ENCODE measurements at regions not wholly inside any gene's neighbourhood (a gene's known extent, or its start where the extent isn't known, plus 50 kb on each side); places are given as distances from the start of the nearest gene placed in this dataset.

DNA sequence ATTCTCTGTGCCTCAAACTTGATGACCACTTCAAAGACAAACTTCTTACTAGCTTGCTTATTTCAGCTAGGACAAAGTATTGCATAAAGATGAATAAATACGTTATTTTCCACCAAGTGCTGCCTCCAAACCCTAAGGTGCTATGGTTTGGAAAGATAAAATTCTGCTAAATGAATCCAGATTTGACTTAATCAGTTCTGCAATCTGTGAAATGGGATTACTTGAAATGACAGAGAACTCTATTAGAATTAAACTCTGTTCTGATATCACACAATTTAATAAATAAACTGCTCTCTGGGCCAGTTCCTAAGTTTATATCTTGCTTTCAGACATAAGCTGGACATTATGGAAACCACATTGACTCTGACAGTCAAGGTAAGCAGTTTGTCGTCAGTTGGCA is 338.8 kb upstream of the SEMA6D start:
- Mint-ChIP-seq H3K4me3 (ENCODE audit: low read depth) (no peak overlapping the region), H3K36me3 (ENCODE audit: insufficient read depth) (no peaks in the 10 kb centered on the region), H3K4me1 (ENCODE audit: low read depth) (no peaks in the 10 kb centered on the region), H3K9me3 (ENCODE audit: low read depth) (no peaks in the 10 kb centered on the region), H3K27me3 (peaks cover 12% of the 10 kb centered on the region), H3K27ac (no peak overlapping the region)
- TF ChIP-seq, protein P1, sequence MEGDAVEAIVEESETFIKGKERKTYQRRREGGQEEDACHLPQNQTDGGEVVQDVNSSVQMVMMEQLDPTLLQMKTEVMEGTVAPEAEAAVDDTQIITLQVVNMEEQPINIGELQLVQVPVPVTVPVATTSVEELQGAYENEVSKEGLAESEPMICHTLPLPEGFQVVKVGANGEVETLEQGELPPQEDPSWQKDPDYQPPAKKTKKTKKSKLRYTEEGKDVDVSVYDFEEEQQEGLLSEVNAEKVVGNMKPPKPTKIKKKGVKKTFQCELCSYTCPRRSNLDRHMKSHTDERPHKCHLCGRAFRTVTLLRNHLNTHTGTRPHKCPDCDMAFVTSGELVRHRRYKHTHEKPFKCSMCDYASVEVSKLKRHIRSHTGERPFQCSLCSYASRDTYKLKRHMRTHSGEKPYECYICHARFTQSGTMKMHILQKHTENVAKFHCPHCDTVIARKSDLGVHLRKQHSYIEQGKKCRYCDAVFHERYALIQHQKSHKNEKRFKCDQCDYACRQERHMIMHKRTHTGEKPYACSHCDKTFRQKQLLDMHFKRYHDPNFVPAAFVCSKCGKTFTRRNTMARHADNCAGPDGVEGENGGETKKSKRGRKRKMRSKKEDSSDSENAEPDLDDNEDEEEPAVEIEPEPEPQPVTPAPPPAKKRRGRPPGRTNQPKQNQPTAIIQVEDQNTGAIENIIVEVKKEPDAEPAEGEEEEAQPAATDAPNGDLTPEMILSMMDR (IDR thresholded peaks at IDR 0.05; ENCODE audit: unreplicated experiment): no peak
- no peak for DNase-seq (ENCODE audit: low spot score, unreplicated experiment)

DNA sequence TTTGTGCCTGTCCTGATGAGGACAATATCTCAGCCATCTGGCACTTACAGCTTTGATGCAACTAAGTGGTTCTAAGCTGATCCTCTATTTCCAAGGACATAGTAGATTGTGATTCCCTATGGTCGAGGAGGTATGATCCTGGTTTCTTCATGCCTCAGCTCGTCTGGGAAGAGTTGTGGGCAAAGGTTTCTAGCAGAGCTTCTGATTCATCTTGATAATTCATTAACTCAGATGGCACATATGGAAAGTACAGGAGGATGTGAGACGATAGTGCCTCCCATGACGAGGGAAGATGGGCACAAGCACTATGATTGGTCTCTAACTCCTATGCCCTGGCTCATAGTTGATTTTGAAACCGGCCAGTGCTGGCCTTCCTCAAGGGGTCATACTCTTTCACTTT is 334.2 kb upstream of the SEMA6D start:
- Mint-ChIP-seq H3K9me3 (ENCODE audit: low read depth) (no peaks in the 10 kb centered on the region), H3K27ac (no peak overlapping the region), H3K4me1 (ENCODE audit: low read depth) (no peaks in the 10 kb centered on the region), H3K4me3 (ENCODE audit: low read depth) (no peak overlapping the region), H3K36me3 (ENCODE audit: insufficient read depth) (no peaks in the 10 kb centered on the region), H3K27me3 (no peaks in the 10 kb centered on the region)
- TF ChIP-seq, protein P1 (IDR thresholded peaks at IDR 0.05; ENCODE audit: unreplicated experiment): no peak
- DNase-seq (ENCODE audit: low spot score, unreplicated experiment): no peak

DNA sequence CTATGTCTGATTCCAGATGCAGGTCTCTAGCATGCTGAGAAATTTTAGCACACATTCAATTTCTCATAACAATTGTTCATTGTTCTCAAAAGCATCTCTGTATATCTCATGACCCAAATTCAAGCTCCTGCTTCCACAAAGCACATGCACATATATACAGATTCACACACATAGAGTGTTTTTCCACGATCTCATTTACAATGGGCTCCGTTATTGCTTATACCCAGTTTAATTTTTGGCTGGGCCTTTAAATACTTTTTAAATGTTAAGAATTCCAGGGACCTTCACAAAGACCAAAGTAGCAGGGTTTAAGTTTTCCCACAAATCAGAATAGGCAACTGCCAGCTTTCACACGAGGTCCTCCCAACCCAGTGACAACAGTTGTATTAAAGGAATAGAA is 333.5 kb upstream of the SEMA6D start:
- DNase-seq (ENCODE audit: low spot score, unreplicated experiment): no peak
- Mint-ChIP-seq H3K36me3 (ENCODE audit: insufficient read depth) (no peaks in the 10 kb centered on the region), H3K27me3 (no peaks in the 10 kb centered on the region), H3K27ac (no peak overlapping the region), H3K4me3 (ENCODE audit: low read depth) (no peak overlapping the region), H3K9me3 (ENCODE audit: low read depth) (no peaks in the 10 kb centered on the region), H3K4me1 (ENCODE audit: low read depth) (no peaks in the 10 kb centered on the region)
- TF ChIP-seq, protein P1 (IDR thresholded peaks at IDR 0.05; ENCODE audit: unreplicated experiment): no peak

DNA sequence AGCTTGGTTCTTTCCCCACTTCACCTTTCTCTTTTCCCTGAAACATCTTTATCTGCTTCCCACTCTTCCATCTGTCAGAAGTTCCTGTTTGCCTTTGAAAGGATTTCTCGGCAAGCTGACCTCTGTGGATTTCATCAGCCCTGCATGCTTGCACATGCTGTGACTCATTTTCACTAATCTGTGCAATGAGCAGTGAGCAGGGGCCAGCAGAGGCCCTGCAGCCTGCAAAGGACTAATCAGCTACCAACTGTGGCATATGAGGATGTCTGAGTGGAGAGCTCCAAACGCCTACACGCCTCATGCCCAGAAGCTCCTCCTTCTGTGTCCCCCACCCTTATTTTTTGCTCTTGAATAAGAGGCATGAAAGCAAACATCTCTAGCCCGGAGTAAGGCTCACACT is 333.0 kb upstream of the SEMA6D start:
- TF ChIP-seq, protein P1 (IDR thresholded peaks at IDR 0.05; ENCODE audit: unreplicated experiment): no peak
- H3K4me1 Mint-ChIP-seq (ENCODE audit: low read depth): no peaks in the 10 kb centered on the region
- no peaks in the 10 kb centered on the region for H3K36me3 Mint-ChIP-seq (ENCODE audit: insufficient read depth)
- DNase-seq (ENCODE audit: low spot score, unreplicated experiment): no peak
- no peaks in the 10 kb centered on the region for H3K9me3 Mint-ChIP-seq (ENCODE audit: low read depth)
- H3K4me3 Mint-ChIP-seq (ENCODE audit: low read depth): no peak overlapping the region
- no peak overlapping the region for H3K27ac Mint-ChIP-seq
- H3K27me3 Mint-ChIP-seq: no peaks in the 10 kb centered on the region

DNA sequence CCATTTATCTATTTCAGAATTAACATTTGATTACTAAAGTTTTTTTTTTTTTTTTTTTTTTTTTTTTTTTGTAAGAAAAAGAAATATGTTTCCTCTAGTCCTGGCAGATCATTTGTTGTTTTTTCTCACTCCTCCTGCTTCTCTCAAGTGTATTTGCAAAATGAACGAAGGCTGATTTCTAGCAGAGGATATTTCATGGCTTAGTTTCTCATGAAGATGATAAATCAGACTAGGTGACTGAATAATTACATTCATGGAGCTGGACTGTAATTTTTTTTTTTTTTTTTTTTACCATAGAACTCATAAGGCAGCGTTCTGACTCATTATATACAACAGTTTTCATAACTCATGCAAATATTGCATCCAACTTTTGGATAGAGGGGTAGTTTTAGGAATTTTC is 332.5 kb upstream of the SEMA6D start:
- H3K27ac Mint-ChIP-seq: no peak overlapping the region
- DNase-seq (ENCODE audit: low spot score, unreplicated experiment): no peak
- peaks cover 4% of the 10 kb centered on the region for H3K27me3 Mint-ChIP-seq
- no peak overlapping the region for H3K4me3 Mint-ChIP-seq (ENCODE audit: low read depth)
- H3K9me3 Mint-ChIP-seq (ENCODE audit: low read depth): no peaks in the 10 kb centered on the region
- no peaks in the 10 kb centered on the region for H3K36me3 Mint-ChIP-seq (ENCODE audit: insufficient read depth)
- H3K4me1 Mint-ChIP-seq (ENCODE audit: low read depth): peaks cover 2% of the 10 kb centered on the region
- TF ChIP-seq, protein P1 (IDR thresholded peaks at IDR 0.05; ENCODE audit: unreplicated experiment): no peak

Data from progenitor cell of endocrine pancreas (in vitro differentiated cells).